GDM1 (cell line): ENCODE measurements at regions not wholly inside any gene's neighbourhood (a gene's known extent, or its start where the extent isn't known, plus 50 kb on each side); places are given as distances from the start of the nearest gene placed in this dataset.

Experiments
- DNase-seq: peaks from one replicate; lab custom pipeline; 2025; lab: John Stamatoyannopoulos, UW

DNA sequence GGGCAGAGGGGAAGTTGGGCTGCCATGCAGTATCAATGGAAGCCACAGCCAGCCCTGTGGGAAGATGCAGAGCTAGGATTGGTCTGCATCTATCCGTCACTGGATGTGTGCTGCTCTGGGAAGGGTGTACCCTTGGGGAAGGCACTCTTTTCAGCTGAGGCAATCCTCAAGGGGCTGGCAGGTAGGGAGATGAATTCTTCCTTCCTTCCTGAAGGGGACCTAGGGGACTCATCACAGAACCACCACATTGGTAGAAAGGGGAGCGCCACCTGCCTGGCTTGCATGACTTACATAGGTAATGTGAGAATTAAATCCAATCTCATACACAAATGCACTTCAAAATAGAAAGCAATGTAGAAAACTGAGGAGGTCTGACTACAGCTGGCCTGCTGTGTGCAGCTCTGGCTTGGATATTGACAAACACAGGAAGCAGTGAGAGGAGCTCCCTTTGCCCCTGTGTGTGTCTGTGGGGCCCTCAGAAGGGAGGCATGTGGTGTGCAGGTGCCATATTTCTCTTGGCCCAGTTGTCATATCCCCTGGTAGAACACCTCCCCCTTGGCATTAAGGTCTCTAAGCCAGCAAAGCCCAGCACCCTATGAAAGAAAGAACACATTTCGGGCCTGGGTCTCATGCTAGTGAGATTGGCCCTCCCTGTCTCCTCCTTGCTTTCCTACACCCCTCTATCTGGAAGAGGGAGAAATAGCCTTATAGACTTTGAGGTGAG lies 260.3 kb upstream of the MOCS1 start:
- no peak for DNase-seq

- no peak for DNase-seq
These were observed 258.3 kb upstream of the MOCS1 start for GRCh38 chr6:40192516-40192915.

GRCh38 chr6:40188931-40189330 lies 254.7 kb upstream of the MOCS1 start:
- no peak for DNase-seq

- DNase-seq: no peak
These were observed 253.4 kb upstream of the MOCS1 start for GRCh38 chr6:40187535-40188144.

DNA sequence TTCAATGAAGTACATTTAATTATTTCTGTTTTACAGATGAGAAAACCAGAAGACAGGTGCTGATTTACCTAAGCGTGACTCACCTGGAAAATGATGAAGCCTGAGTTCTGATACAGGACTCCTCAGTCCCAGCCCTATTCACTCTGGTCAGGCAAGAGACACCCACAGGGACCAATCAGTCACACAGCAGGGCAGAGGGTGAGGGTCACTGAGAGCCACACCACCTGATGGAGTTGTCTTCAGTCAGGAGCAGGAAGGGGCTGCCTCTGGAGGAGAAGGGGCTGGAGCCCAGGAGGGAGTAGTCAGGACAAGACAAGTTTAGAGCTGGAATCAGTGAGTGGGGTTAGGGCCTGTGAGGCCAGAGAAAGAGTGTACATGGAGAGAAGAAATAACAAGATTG lies 251.2 kb upstream of the MOCS1 start:
- no peak for DNase-seq

DNA sequence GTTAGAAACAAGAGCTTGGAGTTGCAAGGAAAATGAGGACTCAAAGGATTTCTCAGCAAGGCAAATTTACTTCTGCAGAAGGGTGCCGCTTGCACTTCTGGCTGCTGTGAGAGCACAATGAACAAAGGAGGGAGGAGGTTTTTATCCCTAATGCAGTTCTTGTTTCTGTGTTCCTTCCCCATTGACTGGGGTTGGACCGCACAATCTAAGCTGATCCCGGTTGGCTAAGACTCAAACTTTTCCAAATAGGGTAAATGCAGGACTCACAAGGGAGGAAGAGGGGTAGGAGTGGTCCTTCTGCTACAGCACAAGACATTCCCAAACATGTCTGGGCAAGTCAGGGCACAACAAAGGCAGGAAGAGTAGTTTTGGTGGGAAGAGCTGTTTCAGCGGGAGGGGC lies 249.6 kb upstream of the MOCS1 start:
- DNase-seq: no peak

DNA sequence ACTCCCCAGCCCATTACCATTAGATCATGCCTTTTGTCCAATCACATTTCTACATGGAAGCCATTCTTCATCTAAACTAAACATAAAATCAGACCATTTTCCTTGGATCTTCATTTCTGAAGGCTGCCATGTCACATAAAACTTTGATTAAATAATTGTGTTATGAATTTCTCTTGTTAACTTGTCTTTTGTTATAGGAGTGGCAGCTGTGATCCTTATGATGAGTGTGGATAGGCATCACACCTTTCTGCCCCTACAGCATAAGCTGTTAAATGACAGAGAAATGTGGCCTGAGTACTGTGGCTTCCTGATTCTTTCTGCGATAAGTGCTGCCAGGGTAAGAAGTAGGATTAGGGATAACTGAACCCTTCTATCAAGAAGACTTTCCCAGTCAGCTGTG lies 247.1 kb upstream of the MOCS1 start:
- no peak for DNase-seq

DNA sequence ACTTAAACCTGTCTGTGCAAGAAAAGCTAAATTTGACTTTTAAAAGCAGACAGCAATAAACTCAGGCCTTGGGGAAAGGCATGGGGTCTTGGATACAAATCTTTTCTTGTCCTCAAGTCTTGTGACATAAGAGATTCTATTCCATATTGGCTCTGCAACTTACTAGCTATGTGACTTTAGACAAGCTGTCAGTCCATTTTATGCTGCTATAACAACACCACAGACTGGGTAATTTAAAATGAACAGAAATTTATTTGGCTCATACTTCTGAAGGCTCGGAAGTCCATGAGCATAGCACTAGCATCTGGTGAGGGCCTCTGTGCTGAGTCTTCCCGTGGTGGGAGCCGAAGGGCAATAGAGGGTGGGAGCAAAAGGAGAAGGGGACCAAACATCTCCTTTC lies 246.0 kb upstream of the MOCS1 start:
- no peak for DNase-seq

DNA sequence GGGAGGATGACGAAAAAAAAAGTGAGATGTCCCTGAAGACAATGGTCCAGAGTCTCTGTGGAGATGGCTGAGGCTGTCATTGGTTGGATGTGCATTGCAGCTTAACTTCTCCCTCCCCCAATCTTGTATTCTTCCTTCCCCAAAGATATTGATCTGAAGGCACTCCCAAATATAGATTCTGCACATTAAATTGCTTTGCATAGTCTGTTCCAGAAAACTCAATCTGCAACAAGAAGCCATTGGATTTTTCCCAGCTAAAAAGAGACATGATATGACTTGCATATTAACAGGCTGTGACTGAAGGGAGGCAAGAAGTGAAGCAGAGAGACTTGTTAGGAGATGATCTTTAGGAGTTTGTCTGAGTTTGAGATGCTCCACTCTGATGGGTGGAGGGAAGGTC lies 245.2 kb upstream of the MOCS1 start:
- no peak for DNase-seq

DNA sequence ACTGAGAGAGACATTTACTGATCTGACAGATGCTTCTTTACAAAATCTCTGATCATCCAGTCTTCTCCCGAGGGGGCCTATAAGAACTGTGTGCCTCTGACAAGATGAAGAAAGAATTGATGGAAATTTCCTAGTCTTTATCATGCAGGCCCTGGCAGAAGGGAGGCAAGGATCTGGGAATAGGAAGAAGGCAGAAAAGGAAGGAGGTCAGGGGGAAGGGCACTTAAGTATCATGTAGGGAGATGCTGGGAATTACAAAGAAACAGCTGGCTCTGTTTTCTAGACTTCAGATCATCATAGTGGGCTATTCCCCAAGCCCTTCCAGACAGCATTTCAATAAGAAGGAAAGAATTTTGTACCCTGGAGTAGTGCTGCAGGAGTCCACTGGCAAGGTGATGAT lies 243.3 kb upstream of the MOCS1 start:
- no peak for DNase-seq

DNA sequence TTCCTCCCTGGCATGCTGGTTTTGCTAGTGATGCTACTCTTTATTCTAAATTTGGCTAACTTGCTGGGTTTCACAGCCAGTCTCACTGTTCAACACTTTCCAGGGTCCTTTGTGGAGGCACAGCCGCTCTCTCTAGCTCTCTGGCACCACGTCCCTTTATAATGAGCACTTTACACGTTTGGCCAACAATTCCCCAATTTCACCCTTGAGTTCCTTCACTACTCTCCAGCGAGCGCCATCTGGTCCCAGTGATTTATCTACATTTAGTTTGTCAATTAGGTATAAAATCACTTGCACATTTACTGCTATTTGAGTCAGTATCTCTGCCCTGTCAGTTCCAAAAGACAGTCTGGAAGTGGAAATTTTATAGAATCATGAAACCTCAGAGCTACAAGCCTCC lies 241.9 kb upstream of the MOCS1 start:
- DNase-seq: no peak

DNA sequence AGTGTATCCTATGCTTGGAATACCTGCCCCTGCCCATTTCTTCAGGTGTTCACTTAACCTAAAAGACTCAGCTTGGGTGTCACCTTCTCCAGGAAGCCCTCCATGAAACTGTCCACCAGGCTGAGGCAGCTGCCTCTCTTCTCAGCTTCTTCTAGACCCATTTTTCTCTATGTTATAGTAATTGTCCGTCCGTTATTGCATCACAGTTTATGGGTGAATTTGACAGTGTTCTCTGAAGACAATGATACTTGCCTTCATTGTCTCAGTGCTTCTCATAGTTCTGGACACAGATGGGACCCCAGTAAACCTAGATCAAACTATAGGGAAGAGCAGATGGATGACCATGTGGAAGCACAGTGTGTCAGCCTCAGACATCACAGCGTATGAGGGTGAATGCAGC lies 238.0 kb upstream of the MOCS1 start:
- no peak for DNase-seq

DNA sequence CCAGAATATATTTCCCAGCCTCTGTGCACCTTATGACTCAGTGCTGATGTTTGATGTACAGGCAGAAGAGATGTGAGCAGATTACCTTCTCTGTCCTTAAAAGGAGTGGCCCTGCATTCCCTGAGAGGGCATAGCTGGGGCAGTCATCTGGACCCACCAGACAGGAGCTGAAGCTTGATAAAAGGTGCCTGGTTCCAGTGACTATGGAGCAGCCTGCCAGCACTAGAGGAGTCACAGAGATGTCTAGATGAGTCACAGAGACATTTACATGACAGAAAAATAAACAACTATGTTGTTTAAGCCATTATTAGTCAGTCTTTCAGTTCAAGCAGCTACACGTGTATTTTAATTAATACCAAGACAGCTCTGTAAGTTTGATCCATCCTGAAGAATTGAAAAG lies 237.1 kb upstream of the MOCS1 start:
- no peak for DNase-seq

- no peak for DNase-seq
These were observed 236.6 kb upstream of the MOCS1 start for GRCh38 chr6:40170856-40171255.

DNA sequence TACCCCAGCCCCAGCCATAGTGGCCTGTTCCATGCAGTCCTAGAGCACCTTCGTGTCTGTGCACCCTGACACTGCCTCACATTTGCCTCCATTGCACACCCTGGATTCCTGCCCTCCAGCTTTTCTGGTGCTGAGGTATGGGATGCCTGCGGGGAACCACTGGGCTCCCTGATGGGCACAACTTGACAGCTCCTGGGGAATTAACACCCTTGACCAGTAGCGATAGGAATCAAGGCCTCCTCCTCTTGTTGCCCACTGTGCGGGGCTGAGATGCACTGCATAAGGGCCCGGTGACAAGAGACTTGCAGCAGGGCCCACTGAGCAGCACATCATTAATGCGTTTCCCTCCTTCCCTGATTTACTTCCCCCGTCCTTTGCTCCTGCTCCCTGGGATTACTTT lies 235.6 kb upstream of the MOCS1 start:
- DNase-seq: no peak

DNA sequence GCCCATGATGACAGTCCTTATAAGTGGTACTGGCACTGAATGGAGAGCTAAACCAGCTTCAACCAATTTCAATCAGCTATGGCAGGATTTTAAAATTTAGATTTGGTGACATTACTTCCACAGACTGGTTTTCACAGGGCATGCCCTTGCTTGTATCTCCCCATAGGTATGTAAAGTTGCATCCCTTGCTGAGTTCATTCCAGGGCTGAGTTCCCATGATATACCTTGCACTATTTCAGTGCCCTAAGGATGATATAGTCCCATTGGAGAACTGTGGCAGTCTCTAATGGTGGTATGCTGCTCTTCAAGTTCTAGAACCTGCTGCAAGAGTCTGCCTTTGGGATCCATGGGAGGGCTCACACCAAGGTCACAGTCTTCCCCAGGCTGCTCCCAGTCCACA lies 232.7 kb upstream of the MOCS1 start:
- no peak for DNase-seq

DNA sequence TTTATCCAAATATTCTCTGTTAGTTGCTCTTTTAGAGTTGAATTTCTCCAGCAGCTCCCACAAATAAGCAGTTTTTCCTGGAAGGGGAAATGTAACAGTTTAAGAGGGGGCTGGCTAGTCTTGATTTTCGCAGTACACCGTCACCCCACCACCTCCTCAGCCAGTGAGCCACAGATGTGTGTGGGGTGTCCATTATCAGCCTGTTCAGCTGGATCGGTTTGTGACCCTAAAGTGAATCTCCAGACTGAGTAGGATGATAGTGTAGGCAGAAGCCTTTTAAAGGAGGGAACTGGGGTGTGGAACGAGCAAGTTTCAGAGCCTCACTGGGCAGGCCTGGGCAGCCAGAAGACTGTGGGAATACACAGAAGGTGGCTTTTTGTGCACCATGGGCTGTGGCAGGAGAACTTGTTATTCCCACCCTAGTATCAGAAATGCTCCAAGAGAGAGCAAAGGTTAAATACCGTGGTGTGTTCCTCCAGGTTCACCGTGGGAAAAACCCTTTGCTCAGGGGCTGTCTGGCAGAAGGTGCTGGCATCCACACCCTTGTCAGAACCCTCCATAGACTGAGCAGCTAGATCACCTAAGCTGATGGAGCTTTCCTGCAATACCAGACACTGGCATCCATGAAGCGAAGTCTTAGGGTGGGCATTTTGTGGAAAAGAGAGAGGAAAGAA lies 230.9 kb upstream of the MOCS1 start:
- DNase-seq: no peak

DNA sequence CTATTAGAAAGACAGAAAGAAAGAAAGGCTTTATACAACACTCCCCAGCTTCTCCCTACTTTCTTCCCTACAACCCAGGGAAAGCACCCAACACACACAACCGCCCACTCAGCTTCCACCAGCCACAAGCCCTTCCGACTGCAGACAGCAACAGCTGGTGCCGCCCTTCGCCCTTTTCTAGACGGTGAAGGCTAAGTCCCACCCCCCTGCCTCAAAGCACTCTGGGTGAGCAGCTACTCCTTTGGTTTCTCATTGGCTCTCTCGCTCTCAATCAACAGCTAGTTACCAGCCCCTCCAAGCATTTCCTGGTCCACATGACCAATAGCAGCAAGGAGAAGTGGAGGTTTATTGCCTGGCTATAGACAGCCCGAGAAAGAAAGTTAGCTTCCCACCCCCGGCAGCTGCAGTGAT lies 230.1 kb upstream of the MOCS1 start:
- no peak for DNase-seq

- no peak for DNase-seq
These were observed 229.7 kb upstream of the MOCS1 start for GRCh38 chr6:40163924-40164323.

DNA sequence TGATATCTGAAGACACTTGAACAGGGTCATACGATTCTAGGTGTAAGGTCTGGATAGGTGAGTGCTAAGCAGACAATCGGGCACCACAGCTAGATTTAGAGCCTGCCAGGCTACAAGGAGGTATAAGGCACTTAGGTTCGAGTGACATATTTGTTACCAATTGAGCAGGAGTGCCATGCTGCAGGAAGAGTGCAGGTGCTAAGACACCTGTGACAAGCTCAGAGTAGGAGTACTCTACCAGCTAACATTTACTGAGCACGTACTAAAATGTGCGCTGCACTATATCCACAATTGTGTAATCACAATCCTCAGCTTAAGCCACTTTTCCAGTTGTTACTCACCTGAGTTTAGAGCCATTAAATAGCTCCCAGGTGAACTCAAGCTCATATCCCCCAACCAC lies 227.8 kb upstream of the MOCS1 start:
- DNase-seq: no peak

- DNase-seq: no peak
These were observed 226.6 kb upstream of the MOCS1 start for GRCh38 chr6:40160826-40161225.

DNA sequence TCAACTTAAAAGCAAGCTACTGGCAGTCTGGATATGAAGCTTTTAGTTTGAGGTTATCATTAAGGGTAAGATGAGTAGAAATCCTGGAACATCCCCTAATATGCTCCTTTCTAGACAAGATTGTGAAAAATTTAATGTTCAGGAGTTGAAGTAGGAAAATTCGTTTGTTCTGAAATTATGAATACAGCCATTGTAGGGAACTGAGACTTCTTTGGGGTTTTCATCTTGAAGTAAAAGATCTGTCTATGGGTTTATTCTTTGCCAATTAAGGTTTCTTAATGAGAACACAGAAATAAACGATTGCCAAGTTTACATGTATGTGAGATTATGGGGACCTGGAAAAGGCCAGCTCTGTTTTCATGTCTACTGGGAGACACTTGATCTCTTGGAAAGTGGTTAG lies 225.6 kb upstream of the MOCS1 start:
- no peak for DNase-seq

GRCh38 chr6:40152701-40153436 lies 218.6 kb upstream of the MOCS1 start:
- DNase-seq: no peak
